ENCODE measurements at regions not wholly inside any gene's neighbourhood (a gene's known extent, or its start where the extent isn't known, plus 50 kb on each side); places are given as distances from the start of the nearest gene placed in this dataset.
A peak's percentile ranks its signal among the peaks of the same experiment; 100 is the strongest.

DNA sequence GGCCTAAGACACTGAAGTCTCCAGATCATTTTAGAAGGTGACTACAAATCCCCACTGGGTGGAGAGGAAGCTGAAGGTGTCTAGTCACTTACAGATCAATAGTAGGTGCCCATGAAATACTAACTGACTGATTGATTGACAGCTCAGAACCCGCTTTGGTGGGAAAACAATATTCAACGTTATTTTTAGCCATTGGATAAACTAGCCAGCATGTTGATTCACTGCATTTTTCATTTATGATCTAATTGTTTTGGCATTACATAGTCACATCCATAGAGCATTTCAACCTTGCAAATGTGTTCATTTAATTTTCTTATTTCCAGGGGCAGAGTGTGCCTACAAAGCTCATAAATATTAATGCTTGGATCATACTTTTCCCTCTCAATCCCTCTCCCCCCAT is 162.3 kb downstream of the MREG start:
- Histone ChIP-seq H3K9ac (ENCODE audit: insufficient read depth, low read depth, low read length) (no peak overlapping the region), H3K4me2 (ENCODE audit: low read depth, low read length) (no peak overlapping the region), H3K4me3 (replicated peaks in 1 of 3; ENCODE audit: insufficient read depth in 1 of 3, low read depth in 2 of 3, low read length in 3 of 3) (no peak overlapping the region), H3K36me3 (replicated peaks in 1 of 2; ENCODE audit: control insufficient read depth in 1 of 2, insufficient read depth in 2 of 2, low read length in 2 of 2) (no peaks in the 10 kb centered on the region), H3K4me1 (ENCODE audit: insufficient read depth, low read length) (peaks cover 18% of the 10 kb centered on the region), H2AFZ (ENCODE audit: low read length) (no peak overlapping the region), H4K20me1 (ENCODE audit: insufficient read depth, low read length) (no peaks in the 10 kb centered on the region), H3K9me3 (ENCODE audit: low read length) (peaks cover 18% of the 10 kb centered on the region), H3K27me3 (ENCODE audit: control insufficient read depth in 1 of 2, insufficient read depth in 2 of 2, low read length in 2 of 2) (no peaks in the 10 kb centered on the region), H3K27ac (ENCODE audit: extremely low read length, insufficient read depth, low read length) (no peak overlapping the region), H3K79me2 (ENCODE audit: insufficient read depth, low read length) (no peaks in the 10 kb centered on the region)
- CTCF ChIA-PET (ENCODE audit: low intra/inter-chr PET ratio, low total read pairs), result no interaction called here
- 67% methylated on average over 2 of the region's 2 CpGs for WGBS (ENCODE audit: low lambda C conversion rate)
- TF ChIP-seq, protein P1, sequence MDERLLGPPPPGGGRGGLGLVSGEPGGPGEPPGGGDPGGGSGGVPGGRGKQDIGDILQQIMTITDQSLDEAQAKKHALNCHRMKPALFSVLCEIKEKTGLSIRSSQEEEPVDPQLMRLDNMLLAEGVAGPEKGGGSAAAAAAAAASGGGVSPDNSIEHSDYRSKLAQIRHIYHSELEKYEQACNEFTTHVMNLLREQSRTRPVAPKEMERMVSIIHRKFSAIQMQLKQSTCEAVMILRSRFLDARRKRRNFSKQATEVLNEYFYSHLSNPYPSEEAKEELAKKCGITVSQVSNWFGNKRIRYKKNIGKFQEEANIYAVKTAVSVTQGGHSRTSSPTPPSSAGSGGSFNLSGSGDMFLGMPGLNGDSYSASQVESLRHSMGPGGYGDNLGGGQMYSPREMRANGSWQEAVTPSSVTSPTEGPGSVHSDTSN (CRISPR knock-in tag; IDR thresholded peaks at IDR 0.05), result peak; percentile 50; the same call in 1 of the 2 replicates
- no peak for TF ChIP-seq TAF15 (IDR thresholded peaks at IDR 0.05; ENCODE audit: low read depth, low read length, poor library complexity, severe bottlenecking)
- no peak for TF ChIP-seq SMARCC2 (IDR thresholded peaks at IDR 0.05)
- no peak for TF ChIP-seq ZNF446 (CRISPR knock-in tag; IDR thresholded peaks at IDR 0.05)
- TF ChIP-seq SNRNP70 (IDR thresholded peaks at IDR 0.05; ENCODE audit: low read depth, low read length), result no peak
- in situ Hi-C loops (cut with HindIII; ENCODE audit: extremely low pct_ligation_motif_present, low pct_unique_long_range_greater_than_20kb), result no loop called here
- FAIRE-seq (no peak), ATAC-seq (no peak), DNase-seq (ENCODE audit: low spot score) (no peak)
- POLR2A ChIA-PET, result no interaction called here
- no TSS peak for BruUV-seq (replicated peaks)
- intact Hi-C loops (cut with micrococcal nuclease; ENCODE audit: unreplicated experiment), result no loop called here

DNA sequence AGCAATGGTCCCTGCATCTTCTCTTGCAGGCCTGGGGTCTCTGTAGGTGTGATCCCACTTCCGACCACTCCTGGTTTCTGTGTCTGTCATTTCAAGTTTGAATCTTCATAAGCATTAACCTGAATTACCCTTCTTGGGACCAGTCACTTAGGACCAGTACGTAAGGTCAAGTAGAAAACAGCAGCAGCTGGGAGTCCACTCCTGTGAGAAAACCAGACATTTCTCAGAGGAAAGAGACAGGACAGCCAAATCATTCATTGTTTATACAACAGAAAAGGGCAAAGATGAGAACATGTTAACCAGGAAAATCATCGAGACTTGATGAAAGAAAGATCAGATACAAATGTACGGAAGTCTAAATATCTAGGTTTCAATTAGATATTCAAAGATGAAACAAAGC is 163.0 kb downstream of the MREG start:
- peaks cover 18% of the 10 kb centered on the region for H3K9me3 ChIP-seq (ENCODE audit: low read length)
- H4K20me1 ChIP-seq (ENCODE audit: insufficient read depth, low read length), result no peaks in the 10 kb centered on the region
- no peak for FAIRE-seq
- BruUV-seq (replicated peaks), result no TSS peak
- no peaks in the 10 kb centered on the region for H3K27me3 ChIP-seq (ENCODE audit: control insufficient read depth in 1 of 2, insufficient read depth in 2 of 2, low read length in 2 of 2)
- TF ChIP-seq PHF21A (CRISPR knock-in tag; IDR thresholded peaks at IDR 0.05) (no peak), ARNT (IDR thresholded peaks at IDR 0.05) (no peak), ATRX (CRISPR knock-in tag; IDR thresholded peaks at IDR 0.05; ENCODE audit: borderline replicate concordance) (no peak), MZF1 (CRISPR knock-in tag; IDR thresholded peaks at IDR 0.05; ENCODE audit: borderline replicate concordance) (no peak), HNRNPUL1 (IDR thresholded peaks at IDR 0.05; ENCODE audit: low read depth, low read length) (no peak), XRCC5 (optimal IDR thresholded peaks at IDR 0.05; ENCODE audit: low read length) (no peak), PAWR (CRISPR knock-in tag; IDR thresholded peaks at IDR 0.05; ENCODE audit: borderline replicate concordance) (no peak), ZNF17 (CRISPR knock-in tag; IDR thresholded peaks at IDR 0.05) (no peak)
- TF ChIP-seq, protein P2, sequence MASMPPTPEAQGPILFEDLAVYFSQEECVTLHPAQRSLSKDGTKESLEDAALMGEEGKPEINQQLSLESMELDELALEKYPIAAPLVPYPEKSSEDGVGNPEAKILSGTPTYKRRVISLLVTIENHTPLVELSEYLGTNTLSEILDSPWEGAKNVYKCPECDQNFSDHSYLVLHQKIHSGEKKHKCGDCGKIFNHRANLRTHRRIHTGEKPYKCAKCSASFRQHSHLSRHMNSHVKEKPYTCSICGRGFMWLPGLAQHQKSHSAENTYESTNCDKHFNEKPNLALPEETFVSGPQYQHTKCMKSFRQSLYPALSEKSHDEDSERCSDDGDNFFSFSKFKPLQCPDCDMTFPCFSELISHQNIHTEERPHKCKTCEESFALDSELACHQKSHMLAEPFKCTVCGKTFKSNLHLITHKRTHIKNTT (CRISPR knock-in tag; IDR thresholded peaks at IDR 0.05), result no peak
- TF ChIP-seq, protein P3, sequence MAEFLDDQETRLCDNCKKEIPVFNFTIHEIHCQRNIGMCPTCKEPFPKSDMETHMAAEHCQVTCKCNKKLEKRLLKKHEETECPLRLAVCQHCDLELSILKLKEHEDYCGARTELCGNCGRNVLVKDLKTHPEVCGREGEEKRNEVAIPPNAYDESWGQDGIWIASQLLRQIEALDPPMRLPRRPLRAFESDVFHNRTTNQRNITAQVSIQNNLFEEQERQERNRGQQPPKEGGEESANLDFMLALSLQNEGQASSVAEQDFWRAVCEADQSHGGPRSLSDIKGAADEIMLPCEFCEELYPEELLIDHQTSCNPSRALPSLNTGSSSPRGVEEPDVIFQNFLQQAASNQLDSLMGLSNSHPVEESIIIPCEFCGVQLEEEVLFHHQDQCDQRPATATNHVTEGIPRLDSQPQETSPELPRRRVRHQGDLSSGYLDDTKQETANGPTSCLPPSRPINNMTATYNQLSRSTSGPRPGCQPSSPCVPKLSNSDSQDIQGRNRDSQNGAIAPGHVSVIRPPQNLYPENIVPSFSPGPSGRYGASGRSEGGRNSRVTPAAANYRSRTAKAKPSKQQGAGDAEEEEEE (CRISPR knock-in tag; IDR thresholded peaks at IDR 0.05; ENCODE audit: borderline replicate concordance), result no peak
- H3K36me3 ChIP-seq (replicated peaks in 1 of 2; ENCODE audit: control insufficient read depth in 1 of 2, insufficient read depth in 2 of 2, low read length in 2 of 2), result no peaks in the 10 kb centered on the region
- H3K4me2 ChIP-seq (ENCODE audit: low read depth, low read length), result no peak overlapping the region
- H3K79me2 ChIP-seq (ENCODE audit: insufficient read depth, low read length), result no peaks in the 10 kb centered on the region
- H2AFZ ChIP-seq (ENCODE audit: low read length), result no peak overlapping the region
- ChIA-PET CTCF (ENCODE audit: low intra/inter-chr PET ratio, low total read pairs) (no interaction called here), POLR2A (no interaction called here)
- H3K9ac ChIP-seq (ENCODE audit: insufficient read depth, low read depth, low read length), result no peak overlapping the region
- ATAC-seq, result no peak
- 94% methylated on average over 4 of the region's 4 CpGs for WGBS (ENCODE audit: low lambda C conversion rate)
- intact Hi-C loops (cut with micrococcal nuclease; ENCODE audit: unreplicated experiment), result no loop called here
- H3K4me3 ChIP-seq (replicated peaks in 1 of 3; ENCODE audit: insufficient read depth in 1 of 3, low read depth in 2 of 3, low read length in 3 of 3), result no peak overlapping the region
- no peak for DNase-seq (ENCODE audit: low spot score)
- in situ Hi-C loops (cut with HindIII; ENCODE audit: extremely low pct_ligation_motif_present, low pct_unique_long_range_greater_than_20kb), result no loop called here
- no peak overlapping the region for H3K27ac ChIP-seq (ENCODE audit: extremely low read length, insufficient read depth, low read length)
- peaks cover 18% of the 10 kb centered on the region for H3K4me1 ChIP-seq (ENCODE audit: insufficient read depth, low read length)

All from HepG2 (cell line).